Vagina (tissue), 2 donors: ENCODE measurements at regions not wholly inside any gene's neighbourhood (a gene's known extent, or its start where the extent isn't known, plus 50 kb on each side); places are given as distances from the start of the nearest gene placed in this dataset.

Source experiments
- CTCF ChIP-seq, 3 experiments: fragments of 450-650 bp in 2 of 3; fragments of 200-600 bp in 1 of 3; sonication (generic) in 1 of 3; IDR thresholded peaks; one replicate each; pipeline ENCODE4 v1.5.1; 2017 to 2019; ENCODE audit warnings: antibody characterized with exemption in 3 of 3, mild to moderate bottlenecking in 2 of 3, moderate library complexity in 2 of 3
- POLR2A ChIP-seq, 2 donors: fragments of 450-650 bp; IDR thresholded peaks; one replicate each; pipeline ENCODE4 v1.6.1; 2017; ENCODE audit warnings: antibody characterized with exemption in 2 of 2, mild to moderate bottlenecking in 2 of 2, moderate library complexity in 2 of 2
- POLR2AphosphoS5 ChIP-seq, 2 donors: sonication (generic); formaldehyde crosslinking; IDR thresholded peaks; one replicate each; pipeline ENCODE4 v1.9.0; 2017; ENCODE audit warnings: antibody characterized with exemption in 2 of 2, mild to moderate bottlenecking in 2 of 2, low read depth in 1 of 2; ENCODE audit not compliant: insufficient read depth in 1 of 2

- no peak for TF ChIP-seq CTCF (IDR thresholded peaks at IDR 0.05)
- no peak for TF ChIP-seq POLR2A (IDR thresholded peaks at IDR 0.05)
- TF ChIP-seq POLR2AphosphoS5 (IDR thresholded peaks at IDR 0.05; ENCODE audit: insufficient read depth in 1 of 2, low read depth in 1 of 2), result no peak
Measured at GRCh38 chr21:41070284-41070683, 97.7 kb upstream of the BACE2 start.
